Peyer's patch (tissue), 4 donors: ENCODE measurements at regions not wholly inside any gene's neighbourhood (a gene's known extent, or its start where the extent isn't known, plus 50 kb on each side); places are given as distances from the start of the nearest gene placed in this dataset.

Experiments
- CTCF ChIP-seq, 6 experiments: fragments of 450-650 bp in 4 of 6; fragments of 200-600 bp in 2 of 6; sonication (generic) in 1 of 6; IDR thresholded peaks; one replicate each; pipeline ENCODE4 v1.5.1; 2017 to 2019; ENCODE audit warnings: antibody characterized with exemption in 6 of 6, mild to moderate bottlenecking in 3 of 6, moderate library complexity in 1 of 6
- POLR2A ChIP-seq, 2 donors: fragments of 450-650 bp; IDR thresholded peaks; one replicate each; pipeline ENCODE4 v1.5.1; 2017; ENCODE audit warnings: antibody characterized with exemption in 2 of 2, mild to moderate bottlenecking in 2 of 2, moderate library complexity in 2 of 2

- TF ChIP-seq POLR2A (IDR thresholded peaks at IDR 0.05) (no peak), CTCF (IDR thresholded peaks at IDR 0.05) (no peak)
Observed at GRCh38 chr5:68433923-68434879, 218.6 kb downstream of the PIK3R1 start.
